ENCODE measurements at regions not wholly inside any gene's neighbourhood (a gene's known extent, or its start where the extent isn't known, plus 50 kb on each side); places are given as distances from the start of the nearest gene placed in this dataset.

- H3K36me3 Mint-ChIP-seq: peaks cover 9% of the 10 kb centered on the region
- ATAC-seq (peak; percentile 85), DNase-seq (peak; percentile 79)
- peaks cover 60% of the 10 kb centered on the region for H3K4me1 Mint-ChIP-seq
- no peaks in the 10 kb centered on the region for H3K27me3 Mint-ChIP-seq
- CTCF ChIA-PET: interaction anchor here (0.7 to 1.7 kb wide), 11 partner anchors 9 to 131 kb away, joined by 3 to 6 read pairs (median 4); no protein-coding TSS in a partner anchor
- H3K4me3 Mint-ChIP-seq: peak overlapping the region; percentile 51
- peak overlapping the region; percentile 92 for H3K27ac Mint-ChIP-seq
- H3K9me3 Mint-ChIP-seq (ENCODE audit: low read depth): no peaks in the 10 kb centered on the region
These were observed 100.0 kb downstream of the ARF6 start for GRCh38 chr14:49992901-49993339.

GRCh38 chr14:49993565-49993964 lies 100.7 kb downstream of the ARF6 start:
- Mint-ChIP-seq H3K4me1 (peaks cover 67% of the 10 kb centered on the region), H3K4me3 (no peak overlapping the region), H3K27me3 (no peaks in the 10 kb centered on the region), H3K36me3 (peaks cover 9% of the 10 kb centered on the region), H3K27ac (peak overlapping the region; percentile 63), H3K9me3 (ENCODE audit: low read depth) (no peaks in the 10 kb centered on the region)
- CTCF ChIA-PET: interaction anchor here (0.8 to 1.7 kb wide), 8 partner anchors 9 to 131 kb away, joined by 3 to 6 read pairs (median 4); no protein-coding TSS in a partner anchor
- no peak for ATAC-seq
- no peak for DNase-seq

GRCh38 chr14:49994951-49995561 lies 102.2 kb downstream of the ARF6 start:
- Mint-ChIP-seq H3K4me3 (no peak overlapping the region), H3K4me1 (peaks cover 80% of the 10 kb centered on the region), H3K36me3 (peaks cover 12% of the 10 kb centered on the region), H3K9me3 (ENCODE audit: low read depth) (no peaks in the 10 kb centered on the region), H3K27ac (no peak overlapping the region), H3K27me3 (no peaks in the 10 kb centered on the region)
- DNase-seq (no peak), ATAC-seq (no peak)
- CTCF ChIA-PET: interaction anchor here (0.8 to 1.6 kb wide), 3 partner anchors 17 to 24 kb away, joined by 3 read pairs; no protein-coding TSS in a partner anchor

GRCh38 chr14:49997991-49998390 lies 105.1 kb downstream of the ARF6 start:
- CTCF ChIA-PET: interaction anchor here (1.3 to 9.1 kb wide), 2 partner anchors 26 to 135 kb away, joined by 6 to 131 read pairs; no protein-coding TSS in a partner anchor
- ATAC-seq (no peak), DNase-seq (no peak)
- no peaks in the 10 kb centered on the region for H3K27me3 Mint-ChIP-seq
- peaks cover 10% of the 10 kb centered on the region for H3K36me3 Mint-ChIP-seq
- no peak overlapping the region for H3K4me3 Mint-ChIP-seq
- H3K4me1 Mint-ChIP-seq: peaks cover 84% of the 10 kb centered on the region
- no peaks in the 10 kb centered on the region for H3K9me3 Mint-ChIP-seq (ENCODE audit: low read depth)
- H3K27ac Mint-ChIP-seq: peak overlapping the region; percentile 75

- DNase-seq: peak; percentile 96
- H3K4me3 Mint-ChIP-seq: peak overlapping the region; percentile 74
- peak overlapping the region; percentile 96 for H3K27ac Mint-ChIP-seq
- no peaks in the 10 kb centered on the region for H3K27me3 Mint-ChIP-seq
- ATAC-seq: peak; percentile 52
- peaks cover 80% of the 10 kb centered on the region for H3K4me1 Mint-ChIP-seq
- CTCF ChIA-PET: interaction anchor here (0.7 to 9.1 kb wide), 24 partner anchors 8 to 136 kb away, joined by 3 to 131 read pairs (median 6); partner anchors contain the start of genes ARF6 and VCPKMT
- peaks cover 10% of the 10 kb centered on the region for H3K36me3 Mint-ChIP-seq
- no peaks in the 10 kb centered on the region for H3K9me3 Mint-ChIP-seq (ENCODE audit: low read depth)
These were observed 106.4 kb downstream of the ARF6 start for GRCh38 chr14:49999146-49999761.

- DNase-seq (peak; percentile 55), ATAC-seq (no peak)
- H3K36me3 Mint-ChIP-seq: peaks cover 12% of the 10 kb centered on the region
- H3K27ac Mint-ChIP-seq: peak overlapping the region; percentile 96
- no peaks in the 10 kb centered on the region for H3K27me3 Mint-ChIP-seq
- CTCF ChIA-PET: interaction anchor here (0.6 to 9.1 kb wide), 29 partner anchors 9 to 366 kb away, joined by 3 to 131 read pairs (median 5); partner anchors contain the start of genes ARF6, NEMF and VCPKMT
- H3K4me3 Mint-ChIP-seq: peak overlapping the region; percentile 74
- H3K4me1 Mint-ChIP-seq: peaks cover 79% of the 10 kb centered on the region
- no peaks in the 10 kb centered on the region for H3K9me3 Mint-ChIP-seq (ENCODE audit: low read depth)
These were observed 107.0 kb downstream of the ARF6 start for GRCh38 chr14:49999826-50000379.

GRCh38 chr14:50000380-50001150 lies 107.7 kb downstream of the ARF6 start:
- DNase-seq: peak; percentile 93
- peak overlapping the region; percentile 96 for H3K27ac Mint-ChIP-seq

GRCh38 chr14:50001151-50001998 lies 108.5 kb downstream of the ARF6 start:
- CTCF ChIA-PET: interaction anchor here (0.6 to 9.1 kb wide), 26 partner anchors 9 to 368 kb away, joined by 3 to 131 read pairs (median 7); partner anchors contain the start of genes ARF6 and NEMF
- peaks cover 72% of the 10 kb centered on the region for H3K4me1 Mint-ChIP-seq
- peak; percentile 53 for ATAC-seq
- DNase-seq: peak; percentile 91
- H3K27ac Mint-ChIP-seq: peak overlapping the region; percentile 96
- H3K9me3 Mint-ChIP-seq (ENCODE audit: low read depth): no peaks in the 10 kb centered on the region
- H3K27me3 Mint-ChIP-seq: no peaks in the 10 kb centered on the region
- peak overlapping the region; percentile 74 for H3K4me3 Mint-ChIP-seq
- peaks cover 17% of the 10 kb centered on the region for H3K36me3 Mint-ChIP-seq

More at GRCh38 chr14:50000380-50001150, 107.7 kb downstream of the ARF6 start:
- Mint-ChIP-seq H3K9me3 (ENCODE audit: low read depth) (no peaks in the 10 kb centered on the region), H3K27me3 (no peaks in the 10 kb centered on the region), H3K36me3 (peaks cover 15% of the 10 kb centered on the region), H3K4me3 (peak overlapping the region; percentile 74), H3K4me1 (peaks cover 75% of the 10 kb centered on the region)
- CTCF ChIA-PET: interaction anchor here (0.6 to 9.1 kb wide), 29 partner anchors 8 to 367 kb away, joined by 3 to 131 read pairs (median 5); partner anchors contain the start of genes ARF6 and NEMF
- ATAC-seq: peak; percentile 27

GRCh38 chr14:50001999-50002925 lies 109.4 kb downstream of the ARF6 start:
- Mint-ChIP-seq H3K9me3 (ENCODE audit: low read depth) (no peaks in the 10 kb centered on the region), H3K4me1 (peaks cover 72% of the 10 kb centered on the region), H3K36me3 (peaks cover 21% of the 10 kb centered on the region), H3K27me3 (no peaks in the 10 kb centered on the region), H3K4me3 (peak overlapping the region; percentile 87), H3K27ac (peak overlapping the region; percentile 96)
- DNase-seq: peak; percentile 93
- ATAC-seq: peak; percentile 6
- CTCF ChIA-PET: interaction anchor here (0.6 to 9.1 kb wide), 25 partner anchors 9 to 150 kb away, joined by 3 to 131 read pairs (median 7); partner anchors contain the start of genes ARF6 and NEMF

- Mint-ChIP-seq H3K27ac (peak overlapping the region; percentile 96), H3K27me3 (no peaks in the 10 kb centered on the region), H3K4me1 (peaks cover 69% of the 10 kb centered on the region), H3K36me3 (peaks cover 17% of the 10 kb centered on the region), H3K9me3 (ENCODE audit: low read depth) (no peaks in the 10 kb centered on the region), H3K4me3 (peak overlapping the region; percentile 87)
- DNase-seq: no peak
- no peak for ATAC-seq
- CTCF ChIA-PET: interaction anchor here (1.0 to 9.1 kb wide), 18 partner anchors 10 to 150 kb away, joined by 3 to 131 read pairs (median 8); partner anchors contain the start of genes ARF6 and NEMF
These were observed 110.0 kb downstream of the ARF6 start for GRCh38 chr14:50002926-50003212.

Data from activated CD8-positive, alpha-beta memory T cell treated with anti-CD3 and anti-CD28 coated beads, Interleukin-2, amount 10 ng/mL, durations not matched to agents 7 days and 5 days (primary cell).